WTC11 (cell line): ENCODE measurements at regions not wholly inside any gene's neighbourhood (a gene's known extent, or its start where the extent isn't known, plus 50 kb on each side); places are given as distances from the start of the nearest gene placed in this dataset.

Source experiments
- AFF4 ChIP-seq: sonication (generic); formaldehyde crosslinking; IDR thresholded peaks from 2 replicates; pipeline ENCODE4 v1.8.1; 2023; ENCODE audit warnings: mild to moderate bottlenecking, missing genetic modification reagents, borderline replicate concordance
- FOXP1 ChIP-seq: sonication (generic); formaldehyde crosslinking; IDR thresholded peaks from 2 replicates; pipeline ENCODE4 v1.8.0; 2022; ENCODE audit warnings: missing genetic modification reagents, mild to moderate bottlenecking, moderate library complexity, borderline replicate concordance
- GABPB1 ChIP-seq: sonication (generic); formaldehyde crosslinking; IDR thresholded peaks from 2 replicates; pipeline ENCODE4 v1.8.1; 2023; ENCODE audit warnings: mild to moderate bottlenecking, missing genetic modification reagents
- MAX ChIP-seq: sonication (generic); formaldehyde crosslinking; IDR thresholded peaks from 2 replicates; pipeline ENCODE4 v1.8.0; 2022; ENCODE audit warnings: mild to moderate bottlenecking, missing genetic modification reagents
- MXD4 ChIP-seq: fragments of 250-450 bp; sonication (Bioruptor Pico); IDR thresholded peaks from 2 replicates; pipeline ENCODE4 v1.8.0; 2021; ENCODE audit warnings: mild to moderate bottlenecking, moderate library complexity, borderline replicate concordance
- RELA ChIP-seq: sonication (generic); formaldehyde crosslinking; IDR thresholded peaks from 2 replicates; pipeline ENCODE4 v1.8.1; 2022; ENCODE audit warnings: missing genetic modification reagents, mild to moderate bottlenecking, borderline replicate concordance
- TEAD4 ChIP-seq: sonication (generic); formaldehyde crosslinking; IDR thresholded peaks from 2 replicates; pipeline ENCODE4 v1.8.0; 2022; ENCODE audit warnings: mild to moderate bottlenecking, missing genetic modification reagents
- ZNF138 ChIP-seq: sonication (generic); formaldehyde crosslinking; conservative IDR thresholded peaks from 2 replicates; pipeline ENCODE4 v1.8.1; 2022; ENCODE audit warnings: mild to moderate bottlenecking, moderate library complexity, missing genetic modification reagents
- TF ChIP-seq, protein P1 (sequence below): fragments of 200-600 bp; IDR thresholded peaks from 2 replicates; pipeline ENCODE4 v1.8.0; 2022; ENCODE audit warnings: antibody characterized with exemption
- TF ChIP-seq, protein P2 (sequence below): sonication (generic); formaldehyde crosslinking; IDR thresholded peaks from 2 replicates; pipeline ENCODE4 v1.8.1; 2023; ENCODE audit warnings: mild to moderate bottlenecking, missing genetic modification reagents, moderate library complexity

DNA sequence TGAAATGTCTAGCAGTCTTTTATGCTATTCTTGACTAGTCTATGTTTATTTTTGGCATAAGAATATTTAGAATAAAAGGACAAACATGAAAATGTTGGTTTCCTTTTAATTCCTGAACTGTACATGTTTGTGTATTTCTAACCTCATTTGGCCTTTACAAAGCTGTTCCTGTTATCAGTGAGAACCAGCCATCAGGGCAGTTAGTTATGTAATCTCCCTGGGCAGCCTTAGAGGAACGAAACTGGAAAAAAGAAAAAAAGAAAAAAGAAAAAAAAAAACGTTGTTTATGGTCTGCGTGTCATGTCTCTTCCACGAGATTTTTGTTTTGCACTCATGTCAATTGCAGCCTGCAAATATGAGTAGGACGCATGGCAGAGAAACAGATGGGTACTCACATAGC is 193.7 kb downstream of the MAGEB5 start:
- TF ChIP-seq TEAD4 (no peak), MXD4 (CRISPR knock-in tag) (no peak), FOXP1 (CRISPR knock-in tag) (no peak), RELA (CRISPR knock-in tag) (no peak), GABPB1 (CRISPR knock-in tag) (no peak), AFF4 (CRISPR knock-in tag) (no peak), MAX (CRISPR knock-in tag) (no peak), ZNF138 (CRISPR knock-in tag) (no peak)
- TF ChIP-seq, protein P1, sequence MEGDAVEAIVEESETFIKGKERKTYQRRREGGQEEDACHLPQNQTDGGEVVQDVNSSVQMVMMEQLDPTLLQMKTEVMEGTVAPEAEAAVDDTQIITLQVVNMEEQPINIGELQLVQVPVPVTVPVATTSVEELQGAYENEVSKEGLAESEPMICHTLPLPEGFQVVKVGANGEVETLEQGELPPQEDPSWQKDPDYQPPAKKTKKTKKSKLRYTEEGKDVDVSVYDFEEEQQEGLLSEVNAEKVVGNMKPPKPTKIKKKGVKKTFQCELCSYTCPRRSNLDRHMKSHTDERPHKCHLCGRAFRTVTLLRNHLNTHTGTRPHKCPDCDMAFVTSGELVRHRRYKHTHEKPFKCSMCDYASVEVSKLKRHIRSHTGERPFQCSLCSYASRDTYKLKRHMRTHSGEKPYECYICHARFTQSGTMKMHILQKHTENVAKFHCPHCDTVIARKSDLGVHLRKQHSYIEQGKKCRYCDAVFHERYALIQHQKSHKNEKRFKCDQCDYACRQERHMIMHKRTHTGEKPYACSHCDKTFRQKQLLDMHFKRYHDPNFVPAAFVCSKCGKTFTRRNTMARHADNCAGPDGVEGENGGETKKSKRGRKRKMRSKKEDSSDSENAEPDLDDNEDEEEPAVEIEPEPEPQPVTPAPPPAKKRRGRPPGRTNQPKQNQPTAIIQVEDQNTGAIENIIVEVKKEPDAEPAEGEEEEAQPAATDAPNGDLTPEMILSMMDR, result no peak
- TF ChIP-seq, protein P2, sequence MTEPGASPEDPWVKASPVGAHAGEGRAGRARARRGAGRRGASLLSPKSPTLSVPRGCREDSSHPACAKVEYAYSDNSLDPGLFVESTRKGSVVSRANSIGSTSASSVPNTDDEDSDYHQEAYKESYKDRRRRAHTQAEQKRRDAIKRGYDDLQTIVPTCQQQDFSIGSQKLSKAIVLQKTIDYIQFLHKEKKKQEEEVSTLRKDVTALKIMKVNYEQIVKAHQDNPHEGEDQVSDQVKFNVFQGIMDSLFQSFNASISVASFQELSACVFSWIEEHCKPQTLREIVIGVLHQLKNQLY (CRISPR knock-in tag), result no peak
